CD4-positive, alpha-beta memory T cell (primary cell): ENCODE measurements at regions not wholly inside any gene's neighbourhood (a gene's known extent, or its start where the extent isn't known, plus 50 kb on each side); places are given as distances from the start of the nearest gene placed in this dataset.

Source experiments
- CTCF ChIA-PET: fragments of 350-600 bp; sonication (Branson Sonifier 250); formaldehyde crosslinking; loops from one replicate; lab custom pipeline; 2021; ENCODE audit warnings: inconsistent platforms; ENCODE audit not compliant: partially characterized antibody; lab: Charles Lee
- POLR2A ChIA-PET: fragments of 350-600 bp; sonication (Branson Sonifier 250); formaldehyde crosslinking; loops from one replicate; lab custom pipeline; 2021; ENCODE audit not compliant: partially characterized antibody; lab: Charles Lee
- DNase-seq, 5 donors: peaks; one replicate each; pipeline versions ENCODE4 v3.0.0 to v3.0.0-alpha.2; 2020 to 2022; ENCODE audit warnings: mixed read lengths in 1 of 5
- H3K27ac ChIP-seq: one replicate; pipeline ENCODE4 v1.7.0; 2013; ENCODE audit warnings: low read depth, low read length
- H3K27me3 ChIP-seq: 2 replicates; pipeline ENCODE4 v1.7.0; 2013; ENCODE audit warnings: mild to moderate bottlenecking, low read length, moderate library complexity; ENCODE audit not compliant: insufficient read depth
- H3K36me3 ChIP-seq: 2 replicates; pipeline ENCODE4 v1.7.0; 2013; ENCODE audit warnings: mild to moderate bottlenecking, low read length, moderate library complexity; ENCODE audit not compliant: insufficient read depth
- H3K4me1 ChIP-seq: 2 replicates; pipeline ENCODE4 v1.7.0; 2013; ENCODE audit warnings: mild to moderate bottlenecking, low read length, moderate library complexity; ENCODE audit not compliant: insufficient read depth
- H3K4me3 ChIP-seq, 2 donors: one replicate each; pipeline ENCODE4 v1.7.0; 2013; ENCODE audit warnings: low read length in 2 of 2, mild to moderate bottlenecking in 1 of 2
- H3K9me3 ChIP-seq, 2 donors: one replicate each; pipeline ENCODE4 v1.7.0; 2013; ENCODE audit warnings: low read length in 2 of 2, control low read depth in 1 of 2; ENCODE audit not compliant: control insufficient read depth in 1 of 2
- H3K27ac Mint-ChIP-seq, 7 donors: one replicate each; pipeline ENCODE4 v1.8.0; 2020 to 2021; ENCODE audit warnings: mixed read lengths in 7 of 7, mild to moderate bottlenecking in 6 of 7, inconsistent platforms in 3 of 7, moderate library complexity in 3 of 7
- H3K27me3 Mint-ChIP-seq, 2 donors: one replicate each; pipeline ENCODE4 v1.8.0; 2020 to 2021; ENCODE audit warnings: mixed read lengths in 2 of 2
- H3K36me3 Mint-ChIP-seq, 2 donors: one replicate each; pipeline ENCODE4 v1.8.0; 2020 to 2021; ENCODE audit warnings: mixed read lengths in 2 of 2, inconsistent platforms in 1 of 2, mild to moderate bottlenecking in 1 of 2
- H3K4me1 Mint-ChIP-seq, 4 donors: one replicate each; pipeline ENCODE4 v1.8.0; 2020 to 2021; ENCODE audit warnings: mixed read lengths in 4 of 4, mild to moderate bottlenecking in 1 of 4
- H3K4me3 Mint-ChIP-seq, 8 donors: one replicate each; pipeline ENCODE4 v1.8.0; 2020 to 2021; ENCODE audit warnings: mixed read lengths in 8 of 8, mild to moderate bottlenecking in 7 of 8, moderate library complexity in 6 of 8, inconsistent platforms in 3 of 8
- H3K9me3 Mint-ChIP-seq, 8 donors: one replicate each; pipeline ENCODE4 v1.8.0; 2020 to 2021; ENCODE audit warnings: mixed read lengths in 8 of 8, mild to moderate bottlenecking in 5 of 8, inconsistent platforms in 3 of 8, moderate library complexity in 1 of 8
- intact Hi-C: fragments of 100-400 bp; cut with micrococcal nuclease; formaldehyde crosslinking; loops from one replicate; pipeline ENCODE4 v1.15.1; 2023

DNA sequence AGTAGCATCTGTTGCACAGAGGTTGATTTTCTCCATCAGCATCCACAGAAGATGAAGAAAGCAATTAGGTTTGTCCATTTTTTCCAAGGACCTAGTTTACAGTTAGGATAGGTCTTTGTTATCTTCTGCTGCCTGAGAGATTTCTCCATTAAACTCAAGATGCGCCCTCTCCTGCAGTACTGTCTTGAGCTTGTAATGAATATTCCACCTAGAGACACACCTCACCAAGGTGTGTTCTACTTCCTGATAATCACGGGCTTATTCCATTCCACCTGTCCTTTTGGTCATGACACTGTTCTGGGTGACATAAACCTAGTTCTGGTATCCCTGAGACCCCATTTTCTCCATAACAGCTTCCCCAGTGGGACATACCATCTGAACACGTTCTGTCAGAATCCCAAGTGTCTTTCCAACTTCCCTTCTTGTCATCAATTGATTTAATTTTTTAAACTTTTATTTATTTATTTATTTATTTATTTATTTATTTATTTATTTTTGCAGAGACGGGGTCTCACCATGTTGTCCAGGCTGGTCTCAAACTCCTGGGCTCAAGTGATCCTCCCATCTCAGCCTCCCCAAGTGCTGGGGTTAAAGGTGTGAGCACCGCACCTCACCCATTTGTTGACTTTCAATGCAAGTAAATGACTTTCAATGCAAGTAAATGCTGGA lies 75.6 kb upstream of the HS3ST5 start:
- Histone ChIP-seq H3K4me1 (no peaks in the 10 kb centered on the region), H3K27me3 (no peaks in the 10 kb centered on the region), H3K4me3 (no peak overlapping the region), H3K9me3 (no peaks in the 10 kb centered on the region), H3K36me3 (no peaks in the 10 kb centered on the region), H3K27ac (no peak overlapping the region)
- no peak overlapping the region for H3K27ac Mint-ChIP-seq
- H3K9me3 Mint-ChIP-seq: peaks cover 0 to 6% (median 0%) of the 10 kb centered on the region in 8 donors
- ChIA-PET POLR2A (no interaction called here), CTCF (no interaction called here)
- no peaks in the 10 kb centered on the region for H3K4me1 Mint-ChIP-seq
- H3K4me3 Mint-ChIP-seq: no peak overlapping the region
- no peak for DNase-seq
- H3K27me3 Mint-ChIP-seq: no peaks in the 10 kb centered on the region
- no peaks in the 10 kb centered on the region for H3K36me3 Mint-ChIP-seq
- intact Hi-C loops: no loop called here

DNA sequence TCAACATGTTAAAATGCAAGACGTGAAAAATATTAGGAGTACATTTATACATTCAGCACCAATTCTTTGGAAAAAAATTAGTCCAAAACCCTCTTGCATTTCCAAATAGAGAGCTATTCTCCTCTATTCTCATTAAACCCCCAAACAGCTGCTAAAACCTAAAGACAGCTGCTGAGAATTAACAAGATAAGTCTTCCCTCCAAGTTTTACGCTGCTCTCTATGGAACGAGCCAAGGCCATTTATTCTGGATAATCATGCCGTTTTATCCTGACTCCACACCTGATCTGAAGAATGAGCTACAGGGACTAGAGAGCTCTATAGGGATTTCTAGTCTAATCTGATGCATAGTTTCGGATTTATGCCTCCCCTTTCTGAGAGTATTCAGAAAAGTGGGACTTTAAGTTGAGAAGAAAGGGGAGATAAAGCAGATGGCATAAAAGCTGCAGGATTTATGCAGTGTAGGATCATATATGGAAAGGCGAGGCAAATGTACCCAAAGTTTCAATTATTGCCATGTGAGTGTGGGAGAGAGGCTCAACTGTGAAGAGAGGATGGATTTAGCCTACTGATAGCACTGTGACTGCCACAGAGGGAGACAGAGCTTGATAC lies 64.7 kb upstream of the HS3ST5 start:
- Mint-ChIP-seq H3K36me3 (no peaks in the 10 kb centered on the region), H3K4me3 (no peak overlapping the region), H3K27ac (no peak overlapping the region), H3K9me3 (peaks cover 0 to 5% (median 0%) of the 10 kb centered on the region in 8 donors), H3K4me1 (no peaks in the 10 kb centered on the region), H3K27me3 (peaks cover 0 to 3% of the 10 kb centered on the region in 2 donors)
- H3K27ac ChIP-seq: no peak overlapping the region
- H3K4me3 ChIP-seq: no peak overlapping the region
- no peaks in the 10 kb centered on the region for H3K4me1 ChIP-seq
- CTCF ChIA-PET: no interaction called here
- H3K27me3 ChIP-seq: no peaks in the 10 kb centered on the region
- intact Hi-C loops: no loop called here
- DNase-seq: no peak
- POLR2A ChIA-PET: no interaction called here
- H3K9me3 ChIP-seq: no peaks in the 10 kb centered on the region
- no peaks in the 10 kb centered on the region for H3K36me3 ChIP-seq

DNA sequence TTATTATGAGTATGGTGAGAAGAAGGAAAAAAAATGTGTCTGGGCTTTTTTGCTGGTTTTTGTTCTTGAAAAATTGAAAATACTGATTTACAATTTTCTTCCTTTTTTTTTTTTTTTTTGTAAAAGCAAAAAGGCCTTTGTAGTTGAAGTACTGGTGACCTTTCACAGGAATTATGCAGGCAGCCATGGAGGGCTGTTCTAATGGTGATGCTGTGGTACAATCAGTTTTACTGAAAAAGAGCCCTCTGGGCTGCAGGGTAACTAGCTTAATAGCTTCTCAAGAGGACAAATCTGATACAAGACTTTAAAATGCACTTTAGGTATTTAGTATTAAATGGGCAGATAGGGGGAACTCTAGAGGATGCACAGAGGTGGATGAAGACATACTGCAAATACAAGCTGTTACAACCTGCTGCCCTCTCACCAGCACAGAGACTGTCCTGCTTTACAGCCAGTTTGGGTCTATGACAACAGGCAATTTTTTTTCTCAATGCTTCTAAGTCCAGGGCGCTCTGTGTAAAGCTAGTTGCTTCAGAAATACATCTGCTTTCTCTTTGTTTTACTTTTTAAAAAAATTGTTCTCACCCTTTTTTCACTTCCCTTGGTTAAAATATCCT lies 61.6 kb upstream of the HS3ST5 start:
- POLR2A ChIA-PET: no interaction called here
- CTCF ChIA-PET: no interaction called here
- no peaks in the 10 kb centered on the region for H3K4me1 ChIP-seq

GRCh38 chr6:114403858-114404257 lies 61.0 kb upstream of the HS3ST5 start:
- Mint-ChIP-seq H3K4me3 (no peak overlapping the region), H3K4me1 (no peaks in the 10 kb centered on the region), H3K27me3 (peaks cover 0 to 3% of the 10 kb centered on the region in 2 donors), H3K27ac (no peak overlapping the region), H3K9me3 (peaks cover 0 to 2% (median 0%) of the 10 kb centered on the region in 8 donors), H3K36me3 (no peaks in the 10 kb centered on the region)
- H3K9me3 ChIP-seq: no peaks in the 10 kb centered on the region
- H3K27ac ChIP-seq: no peak overlapping the region
- POLR2A ChIA-PET: no interaction called here
- CTCF ChIA-PET: no interaction called here
- H3K4me1 ChIP-seq: no peaks in the 10 kb centered on the region
- no peak overlapping the region for H3K4me3 ChIP-seq
- no peaks in the 10 kb centered on the region for H3K27me3 ChIP-seq
- intact Hi-C loops: no loop called here
- no peaks in the 10 kb centered on the region for H3K36me3 ChIP-seq
- no peak for DNase-seq

More for the DNA sequence above, 61.6 kb upstream of the HS3ST5 start:
- Mint-ChIP-seq H3K27me3 (peaks cover 0 to 3% of the 10 kb centered on the region in 2 donors), H3K4me3 (no peak overlapping the region), H3K36me3 (no peaks in the 10 kb centered on the region), H3K4me1 (no peaks in the 10 kb centered on the region), H3K9me3 (peaks cover 0 to 2% (median 0%) of the 10 kb centered on the region in 8 donors), H3K27ac (no peak overlapping the region)
- intact Hi-C loops: no loop called here
- Histone ChIP-seq H3K4me3 (no peak overlapping the region), H3K9me3 (no peaks in the 10 kb centered on the region), H3K27me3 (no peaks in the 10 kb centered on the region), H3K27ac (no peak overlapping the region), H3K36me3 (no peaks in the 10 kb centered on the region)
- no peak for DNase-seq

DNA sequence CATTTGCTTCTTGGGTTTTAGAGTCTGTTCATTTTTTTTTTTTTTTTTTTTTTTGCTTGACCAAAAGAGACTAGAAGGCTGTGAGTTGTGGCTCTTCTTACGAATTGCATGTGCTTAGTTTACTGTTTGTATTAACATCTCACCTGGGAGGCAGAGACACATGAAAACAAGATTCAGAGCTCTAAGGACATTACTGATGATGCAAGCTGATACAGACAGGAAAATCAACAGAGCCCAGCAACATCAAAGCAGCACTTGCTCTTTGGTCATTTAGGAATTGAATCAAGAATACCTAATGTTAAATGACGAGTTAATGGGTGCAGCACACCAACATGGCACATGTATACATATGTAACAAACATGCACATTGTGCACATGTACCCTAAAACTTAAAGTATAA lies 55.7 kb upstream of the HS3ST5 start:
- Mint-ChIP-seq H3K27ac (no peak overlapping the region), H3K36me3 (no peaks in the 10 kb centered on the region), H3K27me3 (no peaks in the 10 kb centered on the region), H3K4me1 (no peaks in the 10 kb centered on the region), H3K9me3 (peaks cover 0 to 2% (median 0%) of the 10 kb centered on the region in 8 donors), H3K4me3 (no peak overlapping the region)
- intact Hi-C loops: no loop called here
- no peak for DNase-seq
- Histone ChIP-seq H3K27me3 (no peaks in the 10 kb centered on the region), H3K4me1 (no peaks in the 10 kb centered on the region), H3K27ac (no peak overlapping the region), H3K9me3 (no peaks in the 10 kb centered on the region), H3K4me3 (no peak overlapping the region), H3K36me3 (no peaks in the 10 kb centered on the region)
- CTCF ChIA-PET: no interaction called here
- POLR2A ChIA-PET: no interaction called here
